Astrocyte (in vitro differentiated cells and primary cell): ENCODE measurements at regions not wholly inside any gene's neighbourhood (a gene's known extent, or its start where the extent isn't known, plus 50 kb on each side); places are given as distances from the start of the nearest gene placed in this dataset.

Experiments used
- DNase-seq: peaks from one replicate; pipeline ENCODE4 v3.0.0-alpha.2; 2010; ENCODE audit warnings: low read depth
- FAIRE-seq: peaks from 2 replicates; lab custom pipeline; 2011; peaks lifted over from hg19 to GRCh38; lab: Jason Lieb, UNC
- H2AFZ ChIP-seq: 2 replicates; pipeline ENCODE4 v1.6.0; 2012; ENCODE audit warnings: low read depth, low read length, inconsistent platforms
- H3K27ac ChIP-seq: 2 replicates; pipeline ENCODE4 v1.5.1; 2011; ENCODE audit warnings: low read depth, low read length, inconsistent platforms
- H3K27me3 ChIP-seq: 2 replicates; pipeline ENCODE4 v1.6.0; 2011; ENCODE audit warnings: low read length, inconsistent platforms; ENCODE audit not compliant: insufficient read depth
- H3K36me3 ChIP-seq: 2 replicates; pipeline ENCODE4 v1.5.1; 2011; ENCODE audit warnings: low read length, inconsistent platforms; ENCODE audit not compliant: insufficient read depth
- H3K4me1 ChIP-seq: 2 replicates; pipeline ENCODE4 v1.5.1; 2011; ENCODE audit warnings: low read length, inconsistent platforms; ENCODE audit not compliant: insufficient read depth
- H3K4me2 ChIP-seq: 2 replicates; pipeline ENCODE4 v1.6.0; 2012; ENCODE audit warnings: low read length, inconsistent platforms
- H3K4me3 ChIP-seq: 2 replicates; pipeline ENCODE4 v1.5.1; 2011; ENCODE audit warnings: low read depth, mild to moderate bottlenecking, low read length, inconsistent platforms; ENCODE audit not compliant: insufficient read depth
- H3K79me2 ChIP-seq: 2 replicates; pipeline ENCODE4 v1.6.0; 2012; ENCODE audit warnings: mild to moderate bottlenecking, low read length, inconsistent platforms; ENCODE audit not compliant: insufficient read depth
- H3K9ac ChIP-seq: 2 replicates; pipeline ENCODE4 v1.6.0; 2012; ENCODE audit warnings: mild to moderate bottlenecking, low read length, inconsistent platforms
- H3K9me3 ChIP-seq: 2 replicates; pipeline ENCODE4 v1.5.1; 2012; ENCODE audit warnings: low read depth, mild to moderate bottlenecking, low read length, inconsistent platforms; ENCODE audit not compliant: insufficient read depth
- H4K20me1 ChIP-seq: 2 replicates; pipeline ENCODE4 v1.6.0; 2012; ENCODE audit warnings: low read length, inconsistent platforms; ENCODE audit not compliant: insufficient read depth
- H3K27ac Mint-ChIP-seq: one replicate; pipeline ENCODE4 v1.8.0; 2021; ENCODE audit warnings: mild to moderate bottlenecking, mixed read lengths; ENCODE audit not compliant: unreplicated experiment
- H3K27me3 Mint-ChIP-seq: one replicate; pipeline ENCODE4 v1.8.0; 2021; ENCODE audit warnings: low read depth, mixed read lengths; ENCODE audit not compliant: unreplicated experiment
- H3K36me3 Mint-ChIP-seq: one replicate; pipeline ENCODE4 v1.8.0; 2021; ENCODE audit warnings: low read depth, mixed read lengths; ENCODE audit not compliant: unreplicated experiment
- H3K4me1 Mint-ChIP-seq: one replicate; pipeline ENCODE4 v1.8.0; 2021; ENCODE audit warnings: low read depth, mixed read lengths; ENCODE audit not compliant: unreplicated experiment
- H3K4me3 Mint-ChIP-seq: one replicate; pipeline ENCODE4 v1.8.0; 2021; ENCODE audit warnings: mild to moderate bottlenecking, moderate library complexity, mixed read lengths; ENCODE audit not compliant: unreplicated experiment
- H3K9me3 Mint-ChIP-seq: one replicate; pipeline ENCODE4 v1.8.0; 2021; ENCODE audit warnings: mild to moderate bottlenecking, mixed read lengths; ENCODE audit not compliant: unreplicated experiment
- CTCF ChIP-seq: IDR thresholded peaks from 2 replicates; pipeline ENCODE4 v1.5.1; 2011; ENCODE audit warnings: low read depth, mild to moderate bottlenecking, inconsistent platforms, low read length, moderate library complexity; ENCODE audit not compliant: insufficient read depth
- EZH2 ChIP-seq: IDR thresholded peaks from 2 replicates; pipeline ENCODE4 v1.6.1; 2012; ENCODE audit warnings: mild to moderate bottlenecking, low read length, inconsistent platforms; ENCODE audit not compliant: insufficient read depth

- no peaks in the 10 kb centered on the region for H3K36me3 Mint-ChIP-seq
- peaks cover 7% of the 10 kb centered on the region for H3K4me1 Mint-ChIP-seq
- H2AFZ ChIP-seq: no peak overlapping the region
- FAIRE-seq: no peak
- H3K9me3 Mint-ChIP-seq: peaks cover 7% of the 10 kb centered on the region
- no peak overlapping the region for H3K27ac Mint-ChIP-seq
- H3K27me3 ChIP-seq: no peaks in the 10 kb centered on the region
- H3K36me3 ChIP-seq: no peaks in the 10 kb centered on the region
- DNase-seq: no peak
- no peak overlapping the region for H3K9ac ChIP-seq
- H3K4me3 Mint-ChIP-seq: no peak overlapping the region
- H3K4me3 ChIP-seq: no peak overlapping the region
- H3K27ac ChIP-seq: no peak overlapping the region
- no peaks in the 10 kb centered on the region for H3K27me3 Mint-ChIP-seq
- TF ChIP-seq EZH2: no peak
- no peak for TF ChIP-seq CTCF
- no peaks in the 10 kb centered on the region for H3K9me3 ChIP-seq
- no peaks in the 10 kb centered on the region for H4K20me1 ChIP-seq
- H3K4me1 ChIP-seq: no peaks in the 10 kb centered on the region
- no peaks in the 10 kb centered on the region for H3K79me2 ChIP-seq
- no peak overlapping the region for H3K4me2 ChIP-seq
Observed at GRCh38 chr20:22703843-22704242, 119.5 kb upstream of the FOXA2 start.

DNA sequence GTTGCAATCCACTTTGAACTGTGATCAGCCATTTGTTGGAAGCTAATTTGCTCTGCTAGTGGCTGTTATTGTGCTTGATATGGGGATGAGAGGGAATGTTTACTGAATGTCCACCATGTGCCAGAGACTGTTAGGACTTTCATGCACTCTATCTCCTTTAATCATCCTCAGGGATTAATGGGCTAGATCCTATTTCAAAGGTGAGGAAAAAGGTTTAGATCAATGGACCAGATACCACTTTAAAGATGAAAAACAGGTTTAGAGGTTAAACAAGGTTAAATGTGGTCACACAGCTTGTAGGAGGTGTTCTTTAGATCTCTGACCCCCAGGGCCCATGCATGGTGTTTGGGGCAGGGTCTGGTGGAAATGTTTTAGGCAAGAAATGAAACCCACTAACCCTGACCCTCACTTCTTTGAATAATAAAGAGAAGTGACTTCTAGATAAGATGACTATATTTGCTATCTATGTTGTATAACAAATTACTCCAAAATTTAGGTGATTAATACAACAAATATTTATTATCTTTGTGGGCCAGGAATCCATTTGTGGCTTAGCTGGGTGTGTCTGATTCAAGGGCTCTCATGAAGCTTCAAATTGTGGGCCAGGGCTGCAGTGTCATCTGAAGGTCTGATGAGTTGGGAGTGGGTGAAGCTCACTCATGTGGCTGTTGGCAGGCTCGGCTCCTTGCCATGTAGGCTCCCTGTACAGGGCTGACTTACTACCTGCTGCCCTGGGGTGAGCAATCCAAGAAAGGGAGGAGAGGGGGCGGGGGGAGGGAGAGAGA lies 127.8 kb upstream of the FOXA2 start:
- H4K20me1 ChIP-seq: no peaks in the 10 kb centered on the region
- Mint-ChIP-seq H3K9me3 (no peaks in the 10 kb centered on the region), H3K27me3 (no peaks in the 10 kb centered on the region), H3K36me3 (no peaks in the 10 kb centered on the region), H3K4me3 (no peak overlapping the region), H3K27ac (no peak overlapping the region), H3K4me1 (peaks cover 12% of the 10 kb centered on the region)
- DNase-seq (no peak), FAIRE-seq (no peak)
- no peaks in the 10 kb centered on the region for H3K4me1 ChIP-seq
- H3K4me2 ChIP-seq: no peak overlapping the region
- H2AFZ ChIP-seq: no peak overlapping the region
- H3K4me3 ChIP-seq: no peak overlapping the region
- no peaks in the 10 kb centered on the region for H3K27me3 ChIP-seq
- no peaks in the 10 kb centered on the region for H3K79me2 ChIP-seq
- TF ChIP-seq CTCF: no peak
- H3K9me3 ChIP-seq: no peaks in the 10 kb centered on the region
- no peak overlapping the region for H3K9ac ChIP-seq
- H3K36me3 ChIP-seq: no peaks in the 10 kb centered on the region
- no peak overlapping the region for H3K27ac ChIP-seq

DNA sequence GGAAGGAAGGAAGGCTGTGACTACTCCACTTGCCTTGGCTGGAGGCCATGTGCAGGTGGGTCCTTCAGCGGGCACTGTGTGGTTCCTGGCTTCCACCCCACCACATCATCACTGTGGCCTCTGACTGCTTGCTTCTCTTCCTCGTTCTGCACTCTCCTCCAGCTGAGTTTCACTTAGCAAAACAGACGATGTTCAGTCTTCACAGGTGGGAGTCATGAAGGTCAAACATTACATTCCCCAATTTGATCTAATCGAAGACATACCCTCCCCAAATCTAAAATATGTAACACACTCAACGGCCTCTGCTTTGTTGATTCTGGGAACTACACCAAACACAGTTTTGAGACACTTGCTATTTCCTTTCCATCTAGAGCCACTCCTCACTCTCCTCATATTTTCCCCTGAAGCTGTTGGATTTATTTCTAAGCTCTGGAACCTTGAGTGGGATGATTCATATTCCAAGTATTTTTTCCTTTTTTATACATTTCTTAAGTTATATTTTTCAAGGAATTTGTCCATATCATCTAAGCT lies 132.5 kb upstream of the FOXA2 start:
- H3K27me3 Mint-ChIP-seq: no peaks in the 10 kb centered on the region
- no peak overlapping the region for H2AFZ ChIP-seq
- no peak overlapping the region for H3K27ac Mint-ChIP-seq

More for the DNA sequence above, 132.5 kb upstream of the FOXA2 start:
- Histone ChIP-seq H3K4me2 (peak overlapping the region; percentile 46), H4K20me1 (no peaks in the 10 kb centered on the region), H3K27ac (no peak overlapping the region), H3K27me3 (no peaks in the 10 kb centered on the region), H3K9ac (no peak overlapping the region), H3K36me3 (no peaks in the 10 kb centered on the region), H3K9me3 (no peaks in the 10 kb centered on the region), H3K79me2 (no peaks in the 10 kb centered on the region), H3K4me3 (no peak overlapping the region), H3K4me1 (peaks cover 6% of the 10 kb centered on the region)
- TF ChIP-seq CTCF (no peak), EZH2 (no peak)
- FAIRE-seq (no peak), DNase-seq (no peak)
- Mint-ChIP-seq H3K4me3 (no peak overlapping the region), H3K9me3 (no peaks in the 10 kb centered on the region), H3K4me1 (peaks cover 23% of the 10 kb centered on the region), H3K36me3 (no peaks in the 10 kb centered on the region)
